ENCODE measurements at regions not wholly inside any gene's neighbourhood (a gene's known extent, or its start where the extent isn't known, plus 50 kb on each side); places are given as distances from the start of the nearest gene placed in this dataset.

DNA sequence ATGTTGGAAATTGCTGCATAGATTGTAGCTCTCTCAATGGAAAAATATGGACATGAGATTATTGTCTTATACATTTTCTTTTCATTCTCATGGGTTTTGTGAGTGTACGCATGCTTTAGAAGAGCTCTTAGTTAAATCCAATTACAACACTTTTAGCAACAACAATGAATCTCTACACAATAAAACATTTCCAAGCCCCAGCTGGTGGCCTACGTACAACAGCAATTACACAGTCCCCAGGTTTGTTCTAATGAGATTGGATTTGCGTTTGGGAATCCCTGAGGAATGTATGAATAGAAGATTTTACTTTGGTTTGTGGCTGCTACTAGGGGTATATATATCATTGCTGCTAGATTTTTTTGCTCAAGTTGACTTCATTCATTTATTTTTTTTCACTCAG lies 98.6 kb downstream of the FHDC1 start:
- TF ChIP-seq, protein P1, sequence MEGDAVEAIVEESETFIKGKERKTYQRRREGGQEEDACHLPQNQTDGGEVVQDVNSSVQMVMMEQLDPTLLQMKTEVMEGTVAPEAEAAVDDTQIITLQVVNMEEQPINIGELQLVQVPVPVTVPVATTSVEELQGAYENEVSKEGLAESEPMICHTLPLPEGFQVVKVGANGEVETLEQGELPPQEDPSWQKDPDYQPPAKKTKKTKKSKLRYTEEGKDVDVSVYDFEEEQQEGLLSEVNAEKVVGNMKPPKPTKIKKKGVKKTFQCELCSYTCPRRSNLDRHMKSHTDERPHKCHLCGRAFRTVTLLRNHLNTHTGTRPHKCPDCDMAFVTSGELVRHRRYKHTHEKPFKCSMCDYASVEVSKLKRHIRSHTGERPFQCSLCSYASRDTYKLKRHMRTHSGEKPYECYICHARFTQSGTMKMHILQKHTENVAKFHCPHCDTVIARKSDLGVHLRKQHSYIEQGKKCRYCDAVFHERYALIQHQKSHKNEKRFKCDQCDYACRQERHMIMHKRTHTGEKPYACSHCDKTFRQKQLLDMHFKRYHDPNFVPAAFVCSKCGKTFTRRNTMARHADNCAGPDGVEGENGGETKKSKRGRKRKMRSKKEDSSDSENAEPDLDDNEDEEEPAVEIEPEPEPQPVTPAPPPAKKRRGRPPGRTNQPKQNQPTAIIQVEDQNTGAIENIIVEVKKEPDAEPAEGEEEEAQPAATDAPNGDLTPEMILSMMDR (IDR thresholded peaks at IDR 0.05; ENCODE audit: insufficient read depth, low read depth, low read length) = no peak
- no peak for DNase-seq (ENCODE audit: low read depth)
- H3K4me3 ChIP-seq (ENCODE audit: low read depth, low read length) = no peak overlapping the region

DNA sequence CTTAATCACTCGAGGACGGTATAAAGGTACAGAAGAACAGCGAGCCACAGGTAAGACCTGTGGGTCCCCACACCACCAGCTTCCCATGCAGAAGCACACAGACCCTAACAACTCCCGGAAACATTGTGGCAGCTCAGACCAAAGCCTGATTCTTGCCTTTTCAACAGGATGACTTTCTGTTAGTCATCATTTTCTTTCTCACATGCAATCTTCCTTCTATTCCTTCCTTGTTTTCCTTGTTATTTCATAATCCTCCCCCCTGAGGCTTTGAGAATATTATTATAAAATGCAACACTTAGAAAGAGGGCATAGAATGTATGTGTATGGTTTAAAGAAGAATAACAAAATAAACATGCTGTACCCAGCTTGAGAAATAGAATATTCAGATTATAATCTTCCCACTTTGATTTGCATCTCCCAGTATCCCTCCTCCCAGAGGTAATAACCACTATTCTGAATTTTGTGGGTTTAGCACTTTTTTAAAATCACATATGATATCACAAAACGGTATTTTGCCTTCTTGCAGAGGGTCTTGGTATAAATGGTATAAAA lies 100.9 kb downstream of the FHDC1 start:
- DNase-seq (ENCODE audit: low read depth) = no peak
- TF ChIP-seq, protein P1 (IDR thresholded peaks at IDR 0.05; ENCODE audit: insufficient read depth, low read depth, low read length) = no peak
- H3K4me3 ChIP-seq (ENCODE audit: low read depth, low read length) = no peak overlapping the region

DNA sequence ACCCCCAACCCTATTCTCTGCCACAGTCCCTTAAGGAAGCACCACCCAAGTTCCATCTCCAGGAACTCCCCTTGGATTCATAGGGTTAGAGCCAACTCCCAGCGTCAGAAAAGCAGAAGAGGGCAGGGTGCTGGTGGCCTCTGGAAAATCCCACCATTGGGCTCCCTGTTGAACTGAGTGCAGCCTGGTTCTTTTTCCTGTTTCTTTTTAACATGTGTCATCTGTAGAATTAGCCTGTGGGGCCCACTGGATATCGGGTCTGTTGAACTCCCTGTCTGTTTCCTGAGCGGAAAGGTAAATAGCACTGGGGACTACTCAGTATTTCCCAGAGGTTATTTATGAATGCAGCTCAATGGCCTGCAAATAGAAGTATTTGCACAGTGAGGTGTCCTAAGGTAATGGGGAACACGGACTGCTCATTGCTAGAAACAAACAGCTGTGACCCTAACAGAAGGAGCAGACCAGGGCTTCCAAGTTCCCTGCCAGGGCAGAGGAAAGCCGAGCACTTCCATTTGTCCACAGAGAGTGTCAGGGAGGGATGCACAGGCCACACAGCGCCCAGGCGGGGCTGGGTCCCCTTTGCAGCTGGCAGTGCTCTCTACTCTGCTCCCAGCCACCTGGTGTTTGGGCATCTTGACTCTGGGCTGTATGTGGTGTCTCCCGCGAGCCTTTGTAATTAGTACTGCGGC lies 102.6 kb downstream of the FHDC1 start:
- no peak overlapping the region for H3K4me3 ChIP-seq (ENCODE audit: low read depth, low read length)
- TF ChIP-seq, protein P1 (IDR thresholded peaks at IDR 0.05; ENCODE audit: insufficient read depth, low read depth, low read length) = no peak
- DNase-seq (ENCODE audit: low read depth) = no peak

DNA sequence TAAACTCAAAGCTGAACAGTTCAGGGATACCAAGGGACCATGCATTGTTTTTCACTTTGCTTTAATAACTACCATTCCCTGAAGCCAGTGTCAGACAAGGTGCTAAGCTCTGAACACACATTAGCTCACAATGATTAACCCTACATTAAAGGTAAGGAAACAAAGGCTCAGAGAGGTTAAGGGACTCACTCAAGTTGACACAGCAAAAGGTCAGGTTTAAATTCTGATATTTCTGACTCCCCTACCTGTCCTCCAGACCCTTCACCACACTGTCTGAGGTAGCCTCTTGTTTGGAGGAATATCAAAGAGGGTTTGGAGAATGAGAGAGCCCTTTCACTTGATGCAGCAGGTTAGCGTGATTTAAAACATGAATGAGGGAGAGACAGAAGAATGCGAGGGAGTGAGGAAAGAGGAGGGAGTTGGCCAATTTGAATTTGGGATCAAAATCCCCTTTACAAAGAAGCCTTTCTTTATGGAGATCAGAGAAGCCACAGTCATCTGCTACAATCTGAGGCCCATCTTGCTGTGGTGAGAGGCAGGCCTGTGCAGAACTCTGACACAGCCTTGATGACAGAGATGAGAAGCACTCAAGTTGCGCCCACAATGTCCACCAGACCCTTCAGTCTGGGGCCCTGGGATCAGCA lies 103.5 kb downstream of the FHDC1 start:
- no peak for DNase-seq (ENCODE audit: low read depth)
- TF ChIP-seq, protein P1 (IDR thresholded peaks at IDR 0.05; ENCODE audit: insufficient read depth, low read depth, low read length) = no peak
- no peak overlapping the region for H3K4me3 ChIP-seq (ENCODE audit: low read depth, low read length)

DNA sequence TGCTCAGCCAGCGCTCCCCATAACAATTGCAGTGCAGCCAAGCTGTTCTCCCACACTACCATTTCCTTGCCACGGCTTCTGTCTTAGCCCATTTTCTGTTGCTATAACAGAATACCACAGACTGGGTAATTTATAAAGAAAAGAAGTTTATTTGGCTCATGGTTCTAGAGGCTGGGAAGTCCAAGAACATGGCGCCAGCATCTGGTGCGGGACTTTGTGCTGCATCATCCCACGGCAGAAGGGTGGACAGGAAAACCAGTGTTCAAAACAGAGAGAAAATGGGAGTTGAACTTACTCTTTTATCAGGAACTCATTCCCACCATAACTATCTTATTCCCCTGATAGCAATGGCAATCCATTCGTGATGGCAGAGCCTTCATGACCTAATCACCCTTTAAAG lies 104.6 kb downstream of the FHDC1 start:
- TF ChIP-seq, protein P1 (IDR thresholded peaks at IDR 0.05; ENCODE audit: insufficient read depth, low read depth, low read length) = no peak
- DNase-seq (ENCODE audit: low read depth) = no peak
- H3K4me3 ChIP-seq (ENCODE audit: low read depth, low read length) = no peak overlapping the region

DNA sequence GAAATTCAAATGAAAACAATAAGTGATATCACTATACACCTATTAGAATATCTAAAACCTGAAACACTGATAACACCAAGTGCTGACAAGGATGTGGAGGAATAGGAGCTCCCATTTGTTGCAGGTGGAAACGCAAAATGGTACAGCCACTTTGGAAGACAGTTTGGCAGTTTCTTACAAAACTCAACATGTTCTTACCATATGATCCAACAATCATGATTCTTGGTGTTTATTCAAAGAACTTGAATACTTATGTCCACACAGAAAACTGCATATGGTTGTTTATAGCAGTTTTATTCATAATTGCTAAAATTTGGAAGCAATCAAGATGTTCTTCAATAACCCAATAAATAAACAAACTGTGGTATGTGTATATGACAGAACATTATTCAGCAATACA lies 107.9 kb downstream of the FHDC1 start:
- TF ChIP-seq, protein P1 (IDR thresholded peaks at IDR 0.05; ENCODE audit: insufficient read depth, low read depth, low read length) = no peak
- no peak for DNase-seq (ENCODE audit: low read depth)
- no peak overlapping the region for H3K4me3 ChIP-seq (ENCODE audit: low read depth, low read length)
